NOMO-1 treated with DMSO at 0.1 percent for 48 hours (cell line): ENCODE measurements at regions not wholly inside any gene's neighbourhood (a gene's known extent, or its start where the extent isn't known, plus 50 kb on each side); places are given as distances from the start of the nearest gene placed in this dataset.
"Not testable (repeated sequence)": the region's sequence is repeated elsewhere in the genome, so short reads cannot be mapped to it uniquely, and the experiment has no call there.

ENCODE experiments used
- DNase-seq: peaks from one replicate; lab custom pipeline; 2025; ENCODE audit not compliant: unreplicated experiment; lab: John Stamatoyannopoulos, UW

DNA sequence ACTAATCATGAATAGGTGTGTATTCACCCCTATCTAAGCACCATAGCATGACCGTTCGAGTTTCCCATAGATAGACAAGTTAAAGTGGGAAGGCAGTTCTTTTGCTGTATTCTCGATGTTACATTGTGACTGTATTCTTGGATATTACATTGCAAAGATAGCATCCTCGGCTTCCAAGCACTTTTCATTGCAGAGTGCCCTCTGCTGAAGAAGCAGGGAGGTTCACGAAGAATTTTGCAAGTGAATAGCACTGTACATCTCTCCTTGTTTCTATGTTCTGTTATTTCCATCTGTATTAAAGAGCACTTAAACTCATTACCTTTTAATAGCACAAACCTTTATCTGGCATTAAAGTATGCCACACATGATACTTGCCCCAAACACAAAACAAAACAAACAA lies 426.7 kb upstream of the ARX start:
- no peak for DNase-seq

DNA sequence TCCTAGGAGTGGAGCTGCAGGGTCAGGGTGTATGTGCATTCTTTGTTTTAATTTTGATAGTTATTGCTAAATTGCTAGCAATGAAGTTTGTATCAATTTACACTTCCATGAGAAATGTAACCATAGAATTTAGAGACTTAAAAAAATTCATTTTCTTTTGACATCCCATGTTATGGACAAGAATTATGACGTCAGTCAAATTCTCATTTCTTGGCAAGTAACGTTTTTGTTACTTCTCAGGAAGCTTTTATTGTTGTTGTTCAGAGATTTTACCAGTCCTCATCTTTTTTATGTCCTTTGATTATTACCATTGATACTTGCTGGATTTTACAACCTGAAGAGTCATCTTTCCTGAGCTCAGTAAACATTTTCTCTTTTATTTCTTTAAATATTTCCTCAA lies 417.5 kb upstream of the ARX start:
- no peak for DNase-seq

DNA sequence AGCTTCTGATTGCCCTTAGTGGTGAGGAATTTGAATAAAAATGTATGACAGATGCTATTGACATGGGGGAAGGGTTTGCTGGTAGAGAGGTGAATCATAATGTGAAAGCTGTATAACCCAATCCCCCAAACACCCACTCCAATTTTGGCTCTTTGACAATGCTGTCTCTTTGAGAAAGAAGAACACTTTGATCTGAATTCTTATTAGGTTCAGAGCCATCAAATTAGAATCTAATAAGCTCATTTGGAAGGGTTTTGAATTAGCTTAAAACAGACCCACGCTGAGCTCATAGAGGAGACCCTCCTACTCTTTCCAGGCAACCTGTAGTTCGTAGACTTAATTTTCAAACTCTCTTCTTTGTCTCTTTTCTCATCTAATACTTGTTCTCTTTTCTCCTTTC lies 416.6 kb upstream of the ARX start:
- DNase-seq: no peak

- no peak for DNase-seq
Observed at GRCh38 chrX:25427873-25428555, 412.2 kb upstream of the ARX start.

GRCh38 chrX:25404163-25404562 lies 388.4 kb upstream of the ARX start:
- not testable (repeated sequence) for DNase-seq

DNA sequence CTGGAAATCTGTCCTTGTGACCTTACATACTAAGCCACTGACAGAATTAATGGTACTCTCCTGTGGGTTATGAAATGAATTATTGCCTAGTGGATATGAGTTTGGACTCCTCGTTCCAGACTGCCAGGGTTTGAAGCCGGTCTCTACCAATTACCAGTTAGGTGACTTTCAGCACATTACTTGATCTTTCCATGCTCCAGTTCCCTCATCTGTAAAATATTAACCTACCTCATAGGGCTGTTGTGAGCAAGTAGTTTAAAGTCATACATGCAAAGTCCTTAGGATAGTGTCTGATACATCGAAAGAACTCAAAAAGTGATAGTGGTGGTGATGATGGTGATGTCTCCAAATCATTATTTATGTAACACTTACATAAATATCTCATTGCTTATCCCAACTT lies 373.5 kb upstream of the ARX start:
- no peak for DNase-seq

DNA sequence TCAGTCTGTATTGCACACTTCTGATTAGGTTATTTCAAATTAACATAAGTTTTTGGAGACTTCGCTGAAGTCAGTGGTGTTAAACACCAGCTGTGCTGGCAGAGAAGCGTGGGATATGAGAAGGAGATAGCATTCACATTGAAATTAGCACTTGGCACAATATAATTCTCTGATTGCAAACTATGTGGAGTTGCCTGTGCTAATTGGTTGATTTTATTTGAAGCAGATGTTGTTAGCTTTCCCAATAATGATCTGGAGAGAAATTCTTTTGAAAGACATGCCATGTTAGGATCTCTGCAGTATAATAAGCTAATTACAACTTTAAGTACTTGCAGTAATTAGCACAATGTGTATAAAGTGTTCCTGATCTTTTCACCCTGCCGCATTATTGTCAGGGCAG lies 367.4 kb upstream of the ARX start:
- DNase-seq: no peak

- DNase-seq: no peak
Observed at GRCh38 chrX:25356456-25356855, 340.7 kb upstream of the ARX start.

- no peak for DNase-seq
Observed at GRCh38 chrX:25344161-25344936, 328.6 kb upstream of the ARX start.

GRCh38 chrX:25343060-25343459 lies 327.3 kb upstream of the ARX start:
- no peak for DNase-seq

DNA sequence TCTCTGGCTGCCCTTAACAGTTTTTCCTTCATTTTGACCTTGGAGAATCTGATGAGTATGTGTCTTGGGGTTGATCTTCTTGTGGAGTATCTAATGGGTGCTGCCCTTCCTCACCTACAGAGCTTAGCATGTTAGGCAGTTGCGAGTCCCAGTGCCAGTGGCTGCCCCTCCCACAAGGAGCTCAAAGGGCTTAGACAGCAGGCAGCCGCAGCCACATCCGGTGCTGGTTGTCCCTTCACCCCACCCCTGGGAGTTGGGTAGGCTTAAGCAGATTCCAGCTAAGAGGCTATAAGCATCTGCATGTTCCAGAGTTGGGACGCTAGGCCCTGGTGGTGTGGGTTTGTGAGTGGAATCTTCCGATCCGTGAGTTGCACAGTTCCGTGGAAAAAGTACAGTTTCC lies 322.1 kb upstream of the ARX start:
- no peak for DNase-seq

- DNase-seq: no peak
Observed at GRCh38 chrX:25300994-25301393, 285.2 kb upstream of the ARX start.

GRCh38 chrX:25296850-25297249 lies 281.1 kb upstream of the ARX start:
- no peak for DNase-seq

GRCh38 chrX:25295466-25295865 lies 279.7 kb upstream of the ARX start:
- no peak for DNase-seq

DNA sequence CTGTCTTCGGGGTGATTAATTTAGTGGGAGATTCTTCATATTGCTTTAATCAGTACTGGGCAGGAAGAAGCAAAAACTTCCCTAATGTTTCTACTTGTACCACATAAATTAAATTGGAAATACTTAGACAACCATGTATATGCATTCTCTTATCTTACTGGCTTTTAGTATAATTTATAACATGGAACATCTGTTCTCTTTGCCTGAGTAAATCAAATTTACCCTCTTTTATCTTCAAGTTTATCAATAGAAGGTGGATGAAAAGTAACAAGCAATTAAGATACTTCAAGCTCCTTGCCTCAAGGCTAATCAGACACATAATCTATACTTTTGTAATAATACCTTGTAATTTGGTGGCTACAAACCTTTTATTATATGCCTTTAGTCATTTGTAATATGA lies 274.4 kb upstream of the ARX start:
- DNase-seq: no peak

- no peak for DNase-seq
Observed at GRCh38 chrX:25288676-25289075, 272.9 kb upstream of the ARX start.

- DNase-seq: no peak
Observed at GRCh38 chrX:25287521-25287920, 271.8 kb upstream of the ARX start.

DNA sequence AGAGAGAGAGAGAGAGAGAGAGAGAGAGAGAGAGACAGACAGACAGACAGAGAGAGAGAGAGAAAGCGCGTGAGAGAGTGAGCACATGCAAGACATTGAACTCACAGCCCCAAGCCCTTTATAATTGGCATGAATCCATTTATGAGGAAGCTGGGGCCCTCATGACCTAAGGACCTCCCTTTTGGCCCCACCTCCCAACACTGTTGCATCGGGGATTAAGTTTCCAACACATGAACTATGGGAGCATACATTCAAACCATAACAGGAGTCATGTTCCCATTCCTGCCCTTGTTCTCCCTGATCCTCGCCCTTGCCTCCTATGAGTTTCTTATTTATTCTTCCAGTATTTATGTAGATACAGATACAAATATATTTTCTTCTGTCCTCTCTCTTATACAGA lies 269.8 kb upstream of the ARX start:
- no peak for DNase-seq

GRCh38 chrX:25279510-25279909 lies 263.7 kb upstream of the ARX start:
- DNase-seq: no peak

DNA sequence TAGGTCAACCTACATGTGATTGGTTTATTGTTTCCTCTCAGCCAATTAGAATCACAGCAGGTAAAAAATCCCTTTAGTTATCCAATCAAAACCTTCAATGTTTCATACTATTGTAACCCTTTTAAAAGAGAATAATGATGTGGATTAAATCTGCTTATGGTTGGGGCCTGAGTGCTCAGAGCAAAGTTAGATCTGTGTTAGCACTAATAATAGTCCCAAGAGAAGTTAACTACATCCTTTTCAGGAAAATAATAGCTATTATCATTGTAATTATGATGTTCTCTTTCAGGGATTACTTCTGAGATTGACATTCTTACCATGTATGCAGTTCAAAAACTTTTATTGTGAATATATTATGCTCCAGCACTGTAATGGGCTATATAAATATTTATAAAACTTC lies 262.6 kb upstream of the ARX start:
- no peak for DNase-seq

DNA sequence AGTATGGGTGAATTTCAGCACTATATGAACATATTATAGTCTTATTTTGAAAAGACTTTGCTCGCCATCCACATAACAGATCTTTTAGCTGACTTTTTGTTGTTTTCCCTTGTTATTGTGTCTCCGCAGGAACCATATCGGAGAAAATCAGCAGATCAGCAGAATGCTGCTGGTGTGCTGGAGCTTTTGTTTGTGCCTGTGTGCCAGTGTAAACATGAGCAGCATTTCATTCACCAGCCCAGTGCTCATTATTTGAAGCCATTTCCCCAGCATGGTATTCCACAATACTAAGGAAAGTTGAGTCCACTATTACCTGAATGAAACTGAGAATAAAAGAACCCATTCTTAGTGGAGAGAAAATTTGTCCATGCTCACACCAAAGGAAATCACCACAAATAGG lies 261.8 kb upstream of the ARX start:
- no peak for DNase-seq

- DNase-seq: no peak
Observed at GRCh38 chrX:25275159-25275558, 259.4 kb upstream of the ARX start.

DNA sequence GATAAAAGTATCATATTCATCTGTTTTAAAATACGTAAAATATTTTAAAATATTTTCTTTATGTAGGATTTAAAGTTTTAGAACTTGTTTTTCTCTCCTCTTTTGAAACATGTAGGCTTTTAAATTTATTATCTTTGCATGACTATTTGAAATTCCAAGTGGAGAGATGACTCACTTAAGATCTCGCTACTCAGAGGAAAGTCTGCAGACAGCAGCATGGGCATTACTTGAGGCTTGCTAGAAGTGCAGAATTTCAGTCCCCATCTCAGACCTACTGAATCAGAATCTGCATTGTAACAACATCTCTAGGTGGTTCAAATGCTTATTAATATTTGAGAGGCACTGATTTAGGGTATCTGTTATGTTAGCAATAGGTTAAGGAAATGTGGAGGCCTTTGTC lies 225.7 kb upstream of the ARX start:
- no peak for DNase-seq
